Kidney (tissue), 13 donors: ENCODE measurements at regions not wholly inside any gene's neighbourhood (a gene's known extent, or its start where the extent isn't known, plus 50 kb on each side); places are given as distances from the start of the nearest gene placed in this dataset.

ENCODE experiments used
- DNase-seq, 5 donors: peaks; one replicate each; pipeline ENCODE4 v3.0.0-alpha.2; 2013 to 2020
- FAIRE-seq: peaks from 2 replicates; lab custom pipeline; 2012; peaks lifted over from hg19 to GRCh38; lab: Jason Lieb, UNC
- H3K27ac ChIP-seq, 2 donors: one replicate each; pipeline ENCODE4 v1.7.0; 2013; ENCODE audit warnings: low read depth in 2 of 2, low read length in 2 of 2, inconsistent platforms in 1 of 2
- H3K27me3 ChIP-seq: one replicate; pipeline ENCODE4 v1.7.1; 2013; ENCODE audit warnings: low read length, inconsistent platforms; ENCODE audit not compliant: control insufficient read depth, insufficient read depth
- H3K36me3 ChIP-seq, 3 donors: one replicate each; pipeline versions ENCODE4 v1.7.0 to v1.7.1; 2013; ENCODE audit warnings: low read length in 3 of 3, control low read depth in 1 of 3, inconsistent platforms in 1 of 3; ENCODE audit not compliant: insufficient read depth in 3 of 3, control insufficient read depth in 2 of 3
- H3K4me1 ChIP-seq, 3 donors: one replicate each; pipeline versions ENCODE4 v1.7.0 to v1.7.1; 2013; ENCODE audit warnings: low read length in 3 of 3, inconsistent platforms in 1 of 3, low read depth in 1 of 3; ENCODE audit not compliant: control insufficient read depth in 2 of 3, insufficient read depth in 2 of 3
- H3K4me3 ChIP-seq, 3 donors: one replicate each; pipeline versions ENCODE4 v1.7.0 to v1.8.1; 2013; ENCODE audit warnings: low read length in 3 of 3, control low read depth in 1 of 3, inconsistent platforms in 1 of 3
- H3K9ac ChIP-seq, 3 donors: one replicate each; pipeline versions ENCODE4 v1.7.0 to v1.7.1; 2013; ENCODE audit warnings: low read length in 3 of 3, control low read depth in 1 of 3, inconsistent platforms in 1 of 3
- H3K9me3 ChIP-seq, 3 donors: one replicate each; pipeline versions ENCODE4 v1.7.0 to v1.7.1; 2013; ENCODE audit warnings: low read length in 3 of 3, control low read depth in 1 of 3, inconsistent platforms in 1 of 3; ENCODE audit not compliant: control insufficient read depth in 2 of 3, insufficient read depth in 1 of 3
- CTCF ChIP-seq: IDR thresholded peaks from 3 replicates; pipeline ENCODE4 v1.5.1; 2012; ENCODE audit warnings: mild to moderate bottlenecking, moderate library complexity, borderline replicate concordance; ENCODE audit not compliant: insufficient read depth; ENCODE audit errors: extremely low read depth
- intact Hi-C: fragments of 100-400 bp; cut with DNase I; formaldehyde crosslinking; loops from one replicate; pipeline ENCODE4 v1.11.1; 2022
- donor health status: control.
- donor health status: control.
- donor health status: control.
- donor health status: control.
- donor health status: control.
- donor health status: DM: yes; HTN: yes; CAD: no.
- donor health status: Normal renal cell carcinoma (clear cell type).

- Histone ChIP-seq H3K9ac (no peak overlapping the region), H3K27ac (no peak overlapping the region), H3K36me3 (no peaks in the 10 kb centered on the region), H3K27me3 (no peaks in the 10 kb centered on the region), H3K4me3 (no peak overlapping the region), H3K9me3 (no peaks in the 10 kb centered on the region), H3K4me1 (no peaks in the 10 kb centered on the region)
- intact Hi-C loops, result no loop called here
- no peak for FAIRE-seq
- peak in 1 of 5 donors; percentile 35 for DNase-seq
- TF ChIP-seq CTCF, result no peak
These were observed 92.1 kb upstream of the IER5L start for GRCh38 chr9:129270205-129270604.

- no peak for FAIRE-seq
- H3K9me3 ChIP-seq, result no peaks in the 10 kb centered on the region
- peak in 1 of 5 donors; percentile 64 for DNase-seq
- TF ChIP-seq CTCF, result no peak
- H3K4me1 ChIP-seq, result no peaks in the 10 kb centered on the region
- no peak overlapping the region for H3K27ac ChIP-seq
- no peaks in the 10 kb centered on the region for H3K27me3 ChIP-seq
- no peak overlapping the region for H3K9ac ChIP-seq
- H3K36me3 ChIP-seq, result no peaks in the 10 kb centered on the region
- H3K4me3 ChIP-seq, result no peak overlapping the region
- intact Hi-C loops, result no loop called here
These were observed 89.1 kb upstream of the IER5L start for GRCh38 chr9:129267141-129267540.

DNA sequence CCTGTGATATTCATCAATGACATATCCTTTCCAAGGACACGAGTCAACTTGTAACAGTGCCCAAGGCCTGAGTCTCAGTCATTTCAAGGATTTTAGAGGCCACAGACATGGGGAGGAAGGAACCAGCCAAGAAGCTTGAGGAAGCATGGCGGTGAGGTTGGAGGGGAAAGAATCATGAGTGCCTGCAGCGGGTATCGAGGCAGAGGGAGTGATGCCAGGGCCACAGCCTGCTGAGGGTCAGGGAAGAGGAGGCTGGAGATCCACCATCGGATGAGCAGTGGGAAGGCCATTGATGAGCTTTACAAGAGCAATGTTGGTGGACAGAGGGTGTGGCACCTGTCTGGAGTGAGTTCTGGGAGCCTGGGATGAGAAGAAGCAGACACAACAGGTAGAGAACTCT lies 88.5 kb upstream of the IER5L start:
- no peak overlapping the region for H3K9ac ChIP-seq
- no peak overlapping the region for H3K27ac ChIP-seq
- no peak for TF ChIP-seq CTCF
- no peaks in the 10 kb centered on the region for H3K27me3 ChIP-seq
- no peaks in the 10 kb centered on the region for H3K4me1 ChIP-seq
- FAIRE-seq (no peak), DNase-seq (peak in 1 of 5 donors; percentile 58)
- H3K4me3 ChIP-seq, result no peak overlapping the region
- no peaks in the 10 kb centered on the region for H3K36me3 ChIP-seq
- H3K9me3 ChIP-seq, result no peaks in the 10 kb centered on the region
- intact Hi-C loops, result no loop called here

GRCh38 chr9:129264388-129264787 lies 86.3 kb upstream of the IER5L start:
- Histone ChIP-seq H3K9me3 (no peaks in the 10 kb centered on the region), H3K27me3 (no peaks in the 10 kb centered on the region), H3K4me1 (no peaks in the 10 kb centered on the region), H3K36me3 (no peaks in the 10 kb centered on the region), H3K27ac (no peak overlapping the region), H3K9ac (no peak overlapping the region), H3K4me3 (no peak overlapping the region)
- DNase-seq, result no peak
- TF ChIP-seq CTCF, result no peak
- intact Hi-C loops, result no loop called here
- FAIRE-seq, result no peak
